HG02623 (cell line): ENCODE measurements at regions not wholly inside any gene's neighbourhood (a gene's known extent, or its start where the extent isn't known, plus 50 kb on each side); places are given as distances from the start of the nearest gene placed in this dataset.

Experiments
- ATAC-seq: cut with Tn5 transposase; IDR thresholded peaks from one replicate; pipeline ENCODE4 v1.9.1; 2021; ENCODE audit warnings: moderate library complexity; ENCODE audit not compliant: unreplicated experiment

DNA sequence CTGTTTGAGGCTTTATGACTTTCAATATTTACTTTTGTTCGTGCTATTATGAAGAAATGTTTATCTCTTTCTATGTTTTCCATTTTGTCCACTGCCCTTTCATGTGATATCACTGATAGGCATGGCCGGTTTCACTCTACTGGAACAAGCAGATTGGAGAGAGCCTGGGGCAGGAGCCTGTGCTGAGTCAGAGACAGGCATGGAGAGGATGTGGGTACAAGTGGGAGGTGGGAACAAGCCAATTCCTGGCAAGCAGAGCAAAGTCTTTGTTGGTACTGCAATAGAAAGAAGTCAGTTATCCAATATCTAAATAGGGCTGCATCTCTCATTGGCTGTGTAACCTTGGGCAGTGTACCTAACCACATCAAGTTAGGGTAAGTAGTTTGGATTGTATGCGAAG is 545.6 kb upstream of the MAP3K7 start:
- no peak for ATAC-seq

DNA sequence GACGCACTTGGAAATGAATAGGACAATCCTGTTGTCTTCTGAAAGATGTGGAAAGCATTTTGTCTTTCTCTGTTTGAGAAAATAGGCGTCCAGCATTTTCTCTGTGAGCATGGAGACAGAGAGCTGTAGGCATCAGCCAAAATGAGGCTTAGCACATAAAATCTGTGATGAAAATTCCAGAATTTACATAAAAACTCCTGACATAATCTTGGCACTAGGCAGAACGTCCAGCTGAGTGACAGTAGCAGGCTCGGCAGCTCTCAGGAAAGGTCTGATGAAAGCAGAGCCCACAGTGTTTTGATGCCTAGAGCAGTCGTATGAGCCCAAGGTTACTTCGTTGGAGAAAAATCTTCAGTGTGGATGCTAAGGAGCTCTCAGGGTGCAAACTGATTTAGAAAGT is 543.3 kb upstream of the MAP3K7 start:
- ATAC-seq, result no peak

DNA sequence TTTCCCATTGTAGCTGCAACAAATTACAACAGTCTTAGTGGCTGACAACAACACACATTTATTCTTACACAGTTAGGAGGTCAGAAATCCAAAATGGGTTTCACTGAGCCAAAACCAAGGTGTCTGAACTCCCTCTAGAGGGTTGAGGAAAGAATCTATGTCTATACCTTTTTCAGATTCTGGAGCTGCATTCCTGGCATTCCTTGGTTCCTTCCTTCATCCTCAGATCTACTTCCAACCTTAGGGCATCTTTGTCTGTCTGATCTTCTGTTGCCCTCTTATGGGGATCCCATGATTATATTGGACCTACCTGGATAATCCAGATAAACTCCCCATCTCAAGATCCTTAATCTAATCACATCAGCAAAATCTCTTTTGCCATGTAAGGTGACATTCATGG is 540.9 kb upstream of the MAP3K7 start:
- no peak for ATAC-seq

DNA sequence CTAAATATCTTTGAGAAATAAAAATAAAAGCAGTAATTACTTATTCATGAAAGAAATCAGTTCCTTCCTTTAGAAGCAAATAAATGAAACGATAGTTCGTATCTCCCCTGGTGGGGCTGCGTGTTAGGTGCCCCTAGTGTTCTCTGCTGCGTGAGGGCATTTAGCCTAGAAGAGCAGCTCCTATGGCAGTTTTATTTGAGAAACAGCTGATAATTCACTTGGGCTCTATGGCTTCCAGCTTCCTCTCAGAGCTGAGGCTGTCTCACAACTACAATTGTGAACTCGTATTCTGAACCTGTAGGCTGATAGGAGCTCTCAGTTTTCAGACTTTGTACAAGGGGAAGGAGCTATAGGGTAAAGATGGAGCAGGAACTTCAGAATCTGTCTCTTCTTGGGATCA is 540.0 kb upstream of the MAP3K7 start:
- no peak for ATAC-seq

DNA sequence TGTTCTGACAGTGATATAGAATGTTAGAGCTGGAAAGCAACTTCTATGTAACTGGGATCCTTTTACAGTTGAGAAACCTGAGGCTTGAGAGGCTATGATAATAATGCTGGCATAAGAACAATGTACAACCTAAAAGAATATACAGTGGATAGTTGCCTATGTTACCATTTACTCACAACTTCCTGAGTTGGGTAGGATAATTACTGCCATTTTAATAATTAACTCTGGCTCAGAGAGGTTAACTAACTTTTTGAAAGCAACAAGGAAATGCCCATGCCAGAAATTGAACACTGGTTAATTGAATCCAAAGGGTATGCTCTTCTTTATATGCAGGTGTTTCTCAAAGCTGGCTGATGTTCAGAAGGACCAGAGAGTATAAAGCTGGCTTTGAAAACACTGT is 530.7 kb upstream of the MAP3K7 start:
- ATAC-seq, result no peak

DNA sequence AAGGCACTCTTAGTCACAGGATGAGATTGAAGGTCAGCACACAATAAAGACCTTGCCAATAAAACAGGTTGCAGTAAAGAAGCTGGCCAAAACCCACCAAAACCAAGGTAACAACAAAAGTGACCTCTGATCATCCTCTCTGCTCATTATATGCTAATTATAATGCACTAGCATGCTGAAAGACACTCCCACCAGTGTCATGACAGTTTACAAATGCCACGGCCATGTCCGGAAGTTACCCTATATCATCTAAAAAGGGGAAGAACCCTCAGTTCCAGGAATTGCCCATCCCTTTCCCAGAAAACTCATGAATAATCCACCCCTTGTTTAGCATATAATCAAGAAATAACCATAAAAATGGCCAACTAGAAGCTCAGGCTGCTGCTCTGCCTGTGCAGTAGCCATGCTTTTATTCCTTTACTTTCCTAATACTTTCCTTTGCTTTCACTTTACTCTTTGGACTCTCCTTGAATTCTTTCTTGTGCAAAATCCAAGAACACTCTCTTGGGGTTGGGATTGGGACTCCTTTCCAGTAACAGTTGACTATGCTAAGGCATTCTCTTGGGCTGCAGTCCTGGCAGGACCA is 527.3 kb upstream of the MAP3K7 start:
- no peak for ATAC-seq

DNA sequence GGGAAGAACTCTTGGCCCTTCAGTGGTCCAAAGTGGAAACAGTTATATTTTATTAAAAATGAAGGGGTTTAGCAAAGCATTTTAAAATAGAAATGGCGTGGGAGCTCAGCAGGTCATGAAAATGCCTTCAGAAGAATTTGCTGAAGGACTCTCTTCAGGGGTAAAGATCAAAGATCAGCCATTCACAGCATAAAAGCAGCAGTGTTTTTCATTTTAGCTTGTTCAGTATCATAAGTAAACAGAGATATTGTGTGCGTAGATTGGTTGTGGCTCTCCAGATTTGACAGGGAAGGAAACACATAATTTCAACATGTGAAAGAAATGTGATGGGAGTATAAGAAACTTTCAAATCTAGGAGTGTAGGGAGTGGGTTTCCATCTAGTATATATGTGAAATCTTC is 519.2 kb upstream of the MAP3K7 start:
- ATAC-seq, result no peak

DNA sequence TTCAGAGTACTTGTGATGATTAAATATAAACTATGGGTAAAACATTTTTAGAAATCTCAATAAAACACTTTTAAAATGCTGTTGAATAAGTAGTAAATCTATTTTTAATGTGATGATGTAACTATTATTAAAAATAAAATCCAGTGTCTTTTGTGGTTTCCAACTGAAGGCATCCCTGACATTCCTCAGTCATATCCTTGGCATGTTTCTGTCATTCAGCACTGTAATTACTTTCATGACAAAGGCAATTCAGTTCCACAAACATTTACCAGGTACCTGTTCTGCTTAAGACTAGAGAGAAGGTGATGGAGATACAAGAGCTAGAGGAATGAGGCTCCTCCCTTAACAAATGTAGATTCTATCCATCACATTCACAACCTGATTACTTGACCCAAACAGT is 518.7 kb upstream of the MAP3K7 start:
- no peak for ATAC-seq

DNA sequence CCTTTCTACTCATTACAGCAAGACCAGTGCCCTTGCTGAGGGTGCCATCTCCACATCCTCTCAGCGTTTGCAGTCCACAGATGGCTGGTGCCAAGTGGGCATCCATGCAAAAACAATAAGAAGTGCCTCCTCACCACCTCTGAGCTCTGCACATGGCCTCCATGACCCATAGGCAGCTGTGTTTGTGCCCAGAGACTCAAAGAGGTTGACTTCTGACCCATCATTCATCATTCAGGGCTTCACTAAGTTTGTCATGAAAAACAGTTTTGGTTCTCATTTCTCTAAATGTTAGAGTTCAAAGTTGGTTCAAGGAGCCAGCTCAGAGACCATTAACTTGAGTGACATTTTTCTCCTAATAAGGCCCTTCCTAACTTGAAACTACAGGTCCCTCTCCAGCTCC is 512.6 kb upstream of the MAP3K7 start:
- ATAC-seq, result no peak

DNA sequence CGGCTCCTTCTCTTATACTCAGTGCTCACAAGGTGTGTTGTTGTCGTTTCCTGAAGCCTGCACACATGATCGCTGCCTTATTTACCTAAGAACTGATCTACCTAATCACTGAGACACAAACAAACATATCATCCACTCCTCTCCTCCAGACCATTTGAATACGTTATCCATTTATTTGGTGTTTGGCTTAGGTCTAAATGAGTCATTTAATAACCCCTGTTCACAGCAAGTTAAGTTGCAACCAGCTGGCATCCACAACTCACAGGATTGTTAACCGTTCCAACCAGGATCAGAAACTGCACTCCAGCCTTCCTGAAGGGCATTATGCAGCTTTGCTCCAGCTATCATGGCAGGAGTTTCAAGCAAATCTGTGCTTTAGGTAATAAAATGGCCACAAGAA is 511.1 kb upstream of the MAP3K7 start:
- no peak for ATAC-seq

DNA sequence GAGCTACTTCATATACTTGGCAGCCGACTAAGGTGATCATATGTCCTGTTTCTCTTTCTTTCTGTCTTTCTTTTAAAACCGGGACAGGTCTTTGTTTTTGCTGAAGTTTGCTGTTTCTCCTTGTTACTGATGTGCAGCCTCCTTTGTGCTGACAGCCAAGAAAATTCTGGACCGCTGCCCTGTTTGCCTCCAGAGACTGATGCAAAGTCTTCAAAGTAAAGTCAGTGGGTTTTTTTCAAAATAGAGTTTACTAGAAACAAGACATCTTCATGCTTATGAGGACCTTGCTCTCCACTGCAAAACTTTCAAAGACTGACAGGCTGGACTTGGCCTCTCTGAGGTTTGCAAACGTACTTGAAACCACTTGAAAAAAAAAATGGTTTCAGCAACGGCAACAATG is 510.5 kb upstream of the MAP3K7 start:
- no peak for ATAC-seq

DNA sequence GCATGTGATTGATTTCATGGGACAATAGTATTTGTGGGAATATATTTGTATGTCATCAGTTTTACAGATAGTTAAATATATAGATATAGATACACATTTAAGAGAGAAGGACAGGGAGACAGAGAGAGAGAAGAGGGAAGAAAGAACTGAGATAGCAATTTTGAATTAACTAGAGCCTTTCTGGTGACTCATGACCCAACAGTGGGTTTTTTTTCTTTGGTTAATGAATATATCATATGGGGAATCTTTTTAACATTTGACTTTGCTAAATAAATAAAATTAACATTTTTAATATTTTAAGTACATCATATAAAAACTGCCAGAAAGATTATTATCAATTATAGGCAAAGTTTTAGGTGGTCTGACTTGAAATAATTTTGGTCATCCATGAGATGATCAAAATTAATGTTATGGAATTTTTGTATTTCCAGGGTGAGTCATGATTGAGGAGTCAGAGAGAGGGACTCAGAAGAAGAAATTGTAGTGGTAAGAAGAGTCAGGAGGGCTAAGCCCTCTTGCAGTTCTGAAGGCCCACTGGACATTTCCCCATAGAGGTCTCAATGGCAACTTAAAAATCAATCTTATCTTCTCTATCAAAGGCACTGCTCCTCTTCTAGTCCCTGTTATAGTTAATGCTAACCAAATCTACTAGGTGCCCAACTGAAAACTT is 508.1 kb upstream of the MAP3K7 start:
- no peak for ATAC-seq

DNA sequence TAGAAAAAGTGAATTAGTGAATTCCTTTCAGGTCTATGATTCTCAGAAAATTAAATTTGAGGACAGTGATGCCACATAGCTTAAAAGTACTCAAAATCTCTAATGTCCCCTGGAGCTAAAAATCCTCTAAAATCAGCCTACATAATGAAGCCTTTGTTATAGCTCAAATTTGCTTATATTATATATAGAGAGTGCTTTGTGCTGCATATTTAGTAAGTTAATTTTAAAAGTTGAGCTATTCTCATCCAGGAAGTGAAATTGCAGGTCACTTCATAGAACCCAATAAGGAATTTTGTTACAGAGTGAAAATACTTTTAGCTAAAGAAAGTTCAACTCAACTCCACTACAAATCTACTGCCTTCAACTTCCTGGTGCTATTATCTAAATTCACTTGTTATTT is 507.5 kb upstream of the MAP3K7 start:
- ATAC-seq, result no peak

DNA sequence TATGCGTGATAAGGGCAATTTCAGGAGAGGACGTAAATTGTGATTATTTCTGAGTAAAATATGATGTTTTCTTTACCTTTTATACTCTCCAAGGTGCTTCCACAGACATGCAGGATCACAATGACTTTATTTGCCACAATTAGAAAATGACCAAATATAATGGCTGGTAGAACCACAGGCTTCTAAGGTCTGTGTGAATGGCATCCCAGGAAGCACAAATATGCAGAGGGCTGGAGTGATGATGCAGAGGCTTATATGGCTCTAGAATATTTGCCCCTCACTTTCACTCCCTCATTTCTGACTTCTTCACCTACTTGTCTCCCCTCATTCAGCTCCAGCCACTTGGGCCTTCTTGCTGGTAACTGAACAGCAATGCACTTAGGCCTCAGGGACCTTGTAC is 502.1 kb upstream of the MAP3K7 start:
- ATAC-seq, result no peak

DNA sequence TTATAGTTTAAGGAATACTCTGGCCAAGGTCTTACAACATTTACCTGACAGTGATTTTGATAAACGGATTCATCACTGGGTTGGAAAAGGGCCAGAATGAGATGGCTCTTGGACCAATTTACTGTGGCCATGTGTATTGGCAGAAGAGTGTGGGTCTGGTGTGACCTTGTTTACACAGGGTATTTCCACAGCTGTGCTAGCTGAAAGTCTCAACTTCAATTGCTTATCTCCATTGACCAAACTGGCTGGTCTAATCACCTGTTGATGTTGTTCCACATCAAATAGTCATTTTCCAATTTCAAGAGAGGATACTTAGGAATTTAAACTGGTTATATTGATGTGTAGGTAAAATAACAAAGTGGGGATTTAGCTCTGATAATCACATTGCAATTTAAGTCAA is 501.6 kb upstream of the MAP3K7 start:
- no peak for ATAC-seq

DNA sequence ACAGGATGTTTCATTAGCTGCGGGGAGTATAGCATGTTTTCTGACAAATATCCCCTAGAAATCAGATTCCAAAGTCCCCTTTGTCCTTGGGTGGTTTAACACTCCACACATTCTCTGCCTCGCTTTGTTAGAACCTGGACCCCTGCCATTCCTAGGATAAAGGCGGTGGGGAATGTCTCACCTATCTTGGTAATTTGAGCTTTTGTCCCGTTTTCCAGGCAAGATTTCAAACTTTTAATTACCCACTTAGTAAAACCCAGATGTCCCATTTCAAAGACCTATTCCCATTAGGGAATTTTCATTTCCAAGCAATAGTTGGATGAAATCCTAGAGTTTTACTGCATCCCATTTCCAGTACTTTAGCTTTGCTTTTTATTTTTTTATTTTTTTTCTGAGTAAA is 501.0 kb upstream of the MAP3K7 start:
- no peak for ATAC-seq

DNA sequence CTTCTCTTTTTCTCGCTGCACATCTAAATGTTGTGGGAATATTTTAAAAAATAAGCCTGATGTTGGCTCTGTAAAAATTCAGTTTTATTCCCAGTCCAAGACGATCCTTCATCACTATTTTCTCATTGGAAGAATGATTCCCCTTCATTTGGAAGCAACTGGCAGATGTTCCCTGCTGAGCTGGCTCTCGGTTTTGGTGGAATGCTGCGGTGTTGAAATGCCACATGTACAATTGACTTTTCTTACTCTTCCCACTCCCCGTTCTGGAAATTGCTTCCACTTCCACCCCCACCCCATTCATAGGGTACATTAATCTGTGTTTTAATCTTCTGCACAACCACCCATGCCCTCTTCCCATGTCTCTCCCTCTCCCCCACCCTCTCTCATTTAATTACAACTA is 496.3 kb upstream of the MAP3K7 start:
- ATAC-seq, result no peak

DNA sequence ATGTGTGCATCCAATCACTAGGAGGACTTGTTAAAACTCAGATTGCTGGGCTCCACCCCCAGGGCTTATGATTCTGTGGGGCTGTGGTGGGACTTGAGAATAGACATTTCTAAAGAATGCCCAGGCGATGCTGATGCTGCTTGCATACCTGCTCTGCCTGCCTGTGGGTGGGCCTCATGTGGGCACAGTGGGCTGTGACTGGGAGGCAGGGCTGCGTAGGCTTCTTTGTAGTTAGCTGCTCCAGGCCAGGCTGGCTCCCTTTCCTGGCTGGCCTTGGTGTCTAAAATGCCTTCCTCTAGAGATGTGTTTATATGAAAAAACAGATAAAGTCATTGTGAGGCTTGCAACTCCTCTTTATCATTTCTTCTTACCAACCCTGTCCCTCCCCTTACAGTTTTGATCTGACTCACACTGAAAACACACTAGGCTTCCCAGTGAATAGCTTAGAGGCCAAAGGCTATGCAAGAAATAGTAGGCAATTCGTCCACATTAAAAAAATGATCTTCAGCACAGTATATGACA is 495.5 kb upstream of the MAP3K7 start:
- ATAC-seq, result no peak

DNA sequence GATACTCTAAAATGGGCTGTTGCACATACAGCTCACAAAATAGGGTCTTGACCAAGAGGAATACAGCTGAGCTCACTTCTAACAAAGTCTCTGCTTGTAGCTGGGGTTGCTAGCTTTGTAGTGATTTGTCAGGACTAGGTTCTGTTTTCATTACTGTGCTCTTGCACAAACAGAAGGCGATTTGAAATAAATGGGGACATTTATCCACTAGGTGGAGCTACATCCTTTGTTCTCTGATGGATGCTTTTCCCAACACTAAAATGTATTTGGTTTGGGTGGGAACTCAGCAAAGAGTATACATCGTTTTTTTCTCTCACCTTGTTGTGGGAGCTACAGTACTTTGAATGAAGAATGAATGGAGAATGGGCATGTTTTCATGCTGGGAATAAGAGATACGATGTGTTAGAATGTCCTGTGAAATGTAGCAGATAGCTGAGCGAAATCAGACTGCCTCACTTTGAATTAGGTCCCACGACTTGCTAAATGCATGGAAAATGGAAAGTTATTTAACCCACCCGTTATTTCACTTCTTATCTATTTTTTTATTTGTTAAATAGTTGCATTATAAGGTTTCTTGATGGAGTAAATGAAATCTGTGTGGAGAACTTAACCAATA is 494.7 kb upstream of the MAP3K7 start:
- ATAC-seq, result no peak

DNA sequence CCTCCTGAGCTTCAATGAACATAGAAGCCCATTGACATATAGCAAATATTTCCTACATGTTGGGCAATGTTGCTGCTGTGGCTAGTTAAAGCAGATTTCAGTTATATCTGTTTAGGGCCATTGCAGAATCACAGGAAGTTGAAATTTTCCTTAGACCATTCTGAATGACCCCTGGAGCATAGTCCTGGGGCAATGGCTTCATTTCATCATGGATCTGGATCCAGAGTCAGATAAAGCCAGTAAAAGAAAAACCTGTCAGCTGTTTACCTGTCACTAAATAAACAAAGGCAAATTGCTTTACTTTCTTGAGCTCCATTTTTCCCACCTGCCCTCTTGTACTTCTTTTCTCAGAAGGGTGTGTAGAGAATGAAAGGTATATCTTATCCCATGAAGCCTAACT is 494.0 kb upstream of the MAP3K7 start:
- no peak for ATAC-seq

DNA sequence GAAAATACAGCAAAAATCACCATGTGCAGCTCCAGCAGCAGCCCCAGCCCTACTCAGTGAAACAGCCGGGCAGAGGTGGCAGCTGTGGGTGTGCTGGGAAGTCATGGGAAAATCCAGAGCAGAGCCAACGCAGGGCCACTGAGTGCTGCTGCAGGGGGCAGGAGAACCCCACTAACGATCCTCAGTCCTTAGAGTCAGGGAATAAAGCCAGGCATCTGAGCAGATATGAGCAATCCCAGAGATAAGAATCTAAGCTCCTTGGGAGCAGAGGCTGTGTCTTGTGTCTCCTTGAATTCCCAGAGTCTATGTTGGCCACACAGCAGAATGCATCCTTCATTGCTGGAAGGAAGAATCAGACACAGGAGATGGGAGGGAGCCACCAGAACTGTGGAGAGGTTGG is 493.1 kb upstream of the MAP3K7 start:
- no peak for ATAC-seq

DNA sequence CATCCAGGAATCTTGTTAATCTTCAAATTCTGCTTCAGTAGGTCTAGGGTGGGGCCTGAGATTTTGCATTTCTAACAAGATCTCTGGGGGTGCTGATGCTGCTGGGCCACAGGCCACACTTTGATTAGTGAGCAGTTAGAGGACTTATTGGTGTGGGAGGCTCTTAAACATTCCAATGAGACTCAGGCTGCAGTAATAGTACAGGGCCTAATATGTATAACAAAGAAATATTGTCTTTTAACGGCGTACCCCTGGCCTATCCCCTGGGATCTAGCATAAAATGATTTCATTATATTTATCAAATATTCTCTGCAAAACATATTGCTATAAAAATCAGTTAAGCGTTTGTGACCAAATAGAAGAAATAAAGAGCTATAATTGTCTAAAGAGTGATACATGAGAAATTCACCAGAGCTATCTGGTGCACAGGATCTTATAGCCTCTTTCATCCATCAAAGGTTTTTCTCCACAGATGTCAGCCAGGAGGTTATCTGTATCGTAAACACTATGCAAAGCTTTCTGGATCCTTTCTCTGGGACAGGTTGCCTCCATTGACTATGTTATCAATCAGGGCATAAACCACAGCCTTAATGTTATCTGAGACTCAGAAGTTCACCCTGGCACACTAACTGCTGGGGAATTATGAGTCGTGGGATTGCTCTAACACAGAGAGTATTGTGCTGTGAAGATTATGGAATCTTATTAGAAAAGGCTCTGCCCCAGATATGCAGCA is 488.5 kb upstream of the MAP3K7 start:
- ATAC-seq, result no peak
